Stomach (tissue), 8 donors: ENCODE measurements at regions not wholly inside any gene's neighbourhood (a gene's known extent, or its start where the extent isn't known, plus 50 kb on each side); places are given as distances from the start of the nearest gene placed in this dataset.

ENCODE experiments used
- DNase-seq, 2 donors: peaks; one replicate each; pipeline versions ENCODE4 v3.0.0 to v3.0.0-alpha.2; 2013 to 2019
- H3K27ac ChIP-seq, 5 donors: fragments of 200-600 bp in 4 of 5; sonication (generic) in 4 of 5; one replicate each; pipeline ENCODE4 v1.5.1; 2013 to 2019; ENCODE audit warnings: mild to moderate bottlenecking in 1 of 5, moderate library complexity in 1 of 5
- H3K27me3 ChIP-seq, 3 donors: fragments of 200-600 bp; sonication (generic); one replicate each; pipeline ENCODE4 v1.5.1; 2017 to 2019; ENCODE audit warnings: mixed run types in 1 of 3
- H3K36me3 ChIP-seq, 4 donors: fragments of 200-600 bp; sonication (generic); 1 replicate in 3 of 4; 2 replicates in 1 of 4; pipeline ENCODE4 v1.5.1; 2016 to 2019
- H3K4me1 ChIP-seq, 4 donors: fragments of 200-600 bp; sonication (generic); one replicate each; pipeline ENCODE4 v1.5.1; 2016 to 2019
- H3K4me3 ChIP-seq, 4 donors: fragments of 200-600 bp; sonication (generic) in 3 of 4; one replicate each; pipeline ENCODE4 v1.5.1; 2016 to 2019; ENCODE audit warnings: mild to moderate bottlenecking in 1 of 4
- H3K9me3 ChIP-seq, 4 donors: fragments of 200-600 bp; sonication (generic); one replicate each; pipeline ENCODE4 v1.5.1; 2016 to 2019
- CTCF ChIP-seq, 7 experiments: fragments of 450-650 bp in 4 of 7; fragments of 200-600 bp in 3 of 7; sonication (generic) in 3 of 7; IDR thresholded peaks; one replicate each; pipeline ENCODE4 v1.5.1; 2016 to 2019; ENCODE audit warnings: antibody characterized with exemption in 7 of 7, control low read depth in 2 of 7, mild to moderate bottlenecking in 1 of 7
- EP300 ChIP-seq: sonication (generic); formaldehyde crosslinking; IDR thresholded peaks from one replicate; pipeline ENCODE4 v1.6.1; 2017; ENCODE audit warnings: antibody characterized with exemption
- POLR2A ChIP-seq, 4 donors: fragments of 450-650 bp; IDR thresholded peaks; one replicate each; pipeline ENCODE4 v1.6.1; 2016; ENCODE audit warnings: antibody characterized with exemption in 4 of 4, control low read depth in 2 of 4, mild to moderate bottlenecking in 1 of 4, moderate library complexity in 1 of 4
- POLR2AphosphoS5 ChIP-seq, 3 donors: sonication (generic); formaldehyde crosslinking; IDR thresholded peaks; one replicate each; pipeline ENCODE4 v1.6.1; 2016; ENCODE audit warnings: antibody characterized with exemption in 3 of 3
- WGBS, 5 donors: extraction: QIAGEN DNeasy Blood & Tissue Kit in 3 of 5; methylation state at CpG; one replicate each; pipeline versions ENCODE4 v1.1.5 to v1.1.7; 2013 to 2018; 5-methylcytosine and 5-hydroxymethylcytosine counted together
- intact Hi-C: fragments of 100-400 bp; cut with DNase I; formaldehyde crosslinking; loops from one replicate; pipeline ENCODE4 v1.15.1; 2023; ENCODE audit warnings: low total_unique reads
- donor health status: healthy with polysubstance abuse.
- donor health status: Bipolar disorder and iron deficiency.
- donor health status: healthy.

- H3K4me3 ChIP-seq = no peak overlapping the region
- no peaks in the 10 kb centered on the region for H3K27me3 ChIP-seq
- H3K9me3 ChIP-seq = no peaks in the 10 kb centered on the region
- TF ChIP-seq EP300 = no peak
- TF ChIP-seq CTCF (IDR thresholded peaks at IDR 0.05) = no peak
- no peaks in the 10 kb centered on the region for H3K36me3 ChIP-seq
- intact Hi-C loops = no loop called here
- DNase-seq = no peak
- H3K27ac ChIP-seq = no peak overlapping the region
- H3K4me1 ChIP-seq = no peaks in the 10 kb centered on the region
- WGBS, 5 donors = 28 to 38% (median 33%) methylated on average over 1 of the region's 1 CpG
Measured at GRCh38 chr1:213435715-213436114, 384.7 kb downstream of the RPS6KC1 start.

GRCh38 chr1:213438339-213438738, 387.3 kb downstream of the RPS6KC1 start:
- Histone ChIP-seq H3K27me3 (no peaks in the 10 kb centered on the region), H3K4me1 (no peaks in the 10 kb centered on the region), H3K9me3 (no peaks in the 10 kb centered on the region), H3K27ac (no peak overlapping the region), H3K36me3 (no peaks in the 10 kb centered on the region), H3K4me3 (no peak overlapping the region)
- no peak for DNase-seq
- no peak for TF ChIP-seq EP300
- TF ChIP-seq POLR2A (IDR thresholded peaks at IDR 0.05) = no peak
- no peak for TF ChIP-seq CTCF (IDR thresholded peaks at IDR 0.05)
- TF ChIP-seq POLR2AphosphoS5 (IDR thresholded peaks at IDR 0.05) = no peak
- intact Hi-C loops = no loop called here

GRCh38 chr1:213439703-213440102, 388.7 kb downstream of the RPS6KC1 start:
- intact Hi-C loops = no loop called here
- Histone ChIP-seq H3K9me3 (no peaks in the 10 kb centered on the region), H3K36me3 (no peaks in the 10 kb centered on the region), H3K4me1 (no peaks in the 10 kb centered on the region), H3K4me3 (no peak overlapping the region), H3K27ac (no peak overlapping the region), H3K27me3 (no peaks in the 10 kb centered on the region)
- TF ChIP-seq CTCF (IDR thresholded peaks at IDR 0.05) (no peak), POLR2AphosphoS5 (IDR thresholded peaks at IDR 0.05) (no peak), EP300 (no peak), POLR2A (IDR thresholded peaks at IDR 0.05) (no peak)
- 84 to 99% (median 98%) methylated on average over 2 of the region's 2 CpGs for WGBS, 5 donors
- no peak for DNase-seq

- no peak for DNase-seq
- intact Hi-C loops = no loop called here
- TF ChIP-seq POLR2A (IDR thresholded peaks at IDR 0.05) (no peak), CTCF (IDR thresholded peaks at IDR 0.05) (no peak), EP300 (no peak), POLR2AphosphoS5 (IDR thresholded peaks at IDR 0.05) (no peak)
Measured at GRCh38 chr1:213440766-213441165, 389.7 kb downstream of the RPS6KC1 start.

More at GRCh38 chr1:213440766-213441165, 389.7 kb downstream of the RPS6KC1 start:
- H3K36me3 ChIP-seq = no peaks in the 10 kb centered on the region
- no peaks in the 10 kb centered on the region for H3K4me1 ChIP-seq
- H3K4me3 ChIP-seq = no peak overlapping the region
- H3K9me3 ChIP-seq = no peaks in the 10 kb centered on the region
- peaks cover 0 to 1% (median 0%) of the 10 kb centered on the region in 3 donors for H3K27me3 ChIP-seq
- no peak overlapping the region for H3K27ac ChIP-seq
- WGBS, 5 donors = 28 to 43% (median 33%) methylated on average over 4 of the region's 4 CpGs
